Hematopoietic multipotent progenitor cell treated with erythropoietin and hydrocortisone succinate and interleukin-3 and kit ligand, for 6 days (in vitro differentiated cells): ENCODE measurements at regions not wholly inside any gene's neighbourhood (a gene's known extent, or its start where the extent isn't known, plus 50 kb on each side); places are given as distances from the start of the nearest gene placed in this dataset.
"Not testable (repeated sequence)": the region's sequence is repeated elsewhere in the genome, so short reads cannot be mapped to it uniquely, and the experiment has no call there.

Source experiments
- DNase-seq: peaks from one replicate; pipeline ENCODE4 v3.0.0-alpha.2; 2015

DNA sequence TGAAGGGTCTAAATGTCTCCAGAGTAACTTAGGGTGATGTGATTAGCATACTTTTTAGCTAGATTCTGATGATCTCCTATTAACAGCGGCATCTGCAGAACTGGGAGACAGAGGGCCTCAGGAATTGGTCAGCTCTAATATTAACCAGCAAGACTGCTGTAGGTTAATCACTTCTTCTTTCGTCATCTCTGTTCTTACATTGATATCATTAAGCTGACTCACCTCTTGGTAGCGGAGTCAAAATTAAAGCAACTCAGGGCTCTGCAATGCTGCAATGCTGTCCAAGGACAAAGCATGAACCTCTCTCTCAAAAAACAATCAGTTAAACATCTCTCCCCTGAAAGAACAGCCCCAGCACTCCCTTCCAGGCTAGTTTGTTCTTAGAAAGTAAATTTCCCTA is 57.5 kb upstream of the TRA2B start:
- no peak for DNase-seq

DNA sequence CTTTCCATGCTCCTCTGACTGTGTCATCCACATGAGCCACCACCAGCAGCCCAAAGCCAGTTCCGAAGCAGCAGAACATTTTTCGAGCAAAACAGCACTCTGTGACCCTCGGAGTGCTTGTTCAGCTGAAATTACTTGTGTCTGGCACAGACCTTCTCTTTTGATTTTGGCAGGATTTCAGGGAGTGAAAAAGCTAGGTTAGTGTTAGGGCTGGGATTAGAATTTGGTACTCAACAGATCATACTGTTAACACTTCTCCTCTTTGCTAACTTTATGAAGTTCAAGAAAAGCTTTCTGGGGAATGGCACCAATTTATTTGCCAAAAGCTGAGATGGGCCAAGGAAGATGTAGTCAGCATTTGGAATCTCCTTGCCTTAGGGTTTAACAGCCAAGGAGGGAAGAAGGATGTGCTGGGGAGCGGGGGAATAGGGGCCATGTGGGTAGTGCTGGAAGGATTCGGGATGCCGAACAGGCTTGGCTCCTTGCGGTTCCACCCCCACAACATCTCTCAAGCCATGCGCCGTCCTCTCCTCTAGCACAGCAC is 55.1 kb upstream of the TRA2B start:
- no peak for DNase-seq

DNA sequence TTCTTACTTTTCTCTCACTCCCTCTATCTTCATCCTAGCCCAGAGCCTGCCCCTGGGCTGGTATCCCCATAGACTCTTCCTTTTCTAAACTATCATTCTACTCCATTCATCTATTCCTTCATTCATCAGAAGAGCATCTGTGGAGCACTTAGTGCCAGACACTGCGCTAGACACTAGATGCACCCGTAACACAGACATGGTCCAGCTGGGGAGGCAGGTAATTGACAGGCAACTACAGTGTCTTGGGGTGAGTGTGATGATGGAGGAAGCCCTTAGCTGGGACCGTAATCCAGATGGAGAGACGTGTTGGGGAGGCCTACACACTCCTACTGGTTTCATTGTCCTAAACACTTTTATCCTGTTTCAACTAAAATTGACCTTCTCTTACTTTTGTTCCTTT is 53.2 kb upstream of the TRA2B start:
- DNase-seq = not testable (repeated sequence)

DNA sequence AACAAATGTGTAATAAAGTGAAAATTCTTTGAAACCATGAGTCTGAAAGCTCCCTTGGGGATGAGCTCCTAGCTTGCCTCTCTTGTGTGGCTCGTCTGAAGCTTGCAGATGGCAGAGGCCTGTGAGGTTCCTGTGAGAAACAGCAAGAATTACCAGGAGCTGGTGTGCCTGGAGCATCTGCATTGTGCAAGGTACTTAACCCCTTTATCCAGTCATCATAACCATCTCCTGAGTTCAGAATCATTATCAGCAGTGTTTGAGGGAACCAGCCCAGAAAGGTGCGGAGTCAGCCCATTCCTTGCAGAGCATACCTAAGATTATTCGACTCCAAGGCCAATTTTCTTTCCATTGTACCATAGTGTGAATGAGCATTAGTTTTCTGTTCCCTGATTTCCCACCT is 51.7 kb upstream of the TRA2B start:
- no peak for DNase-seq

DNA sequence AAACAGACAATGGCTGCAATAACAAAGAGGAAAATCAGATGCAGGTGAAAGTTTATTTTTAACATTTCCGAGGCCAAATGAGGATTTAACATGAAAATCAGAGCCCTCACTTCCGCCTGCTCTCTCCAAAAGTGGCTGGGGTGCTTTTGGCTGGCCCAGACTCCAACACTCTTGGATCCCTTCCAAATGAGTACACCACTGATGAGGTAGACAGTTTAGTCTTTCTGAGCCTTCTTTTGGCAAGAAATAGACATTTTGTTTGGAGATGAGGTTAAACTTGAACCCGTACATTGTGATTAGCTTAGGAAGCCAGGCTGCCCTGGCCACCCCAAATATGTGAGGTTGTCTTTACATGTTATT is 51.0 kb upstream of the TRA2B start:
- peak; percentile 15 for DNase-seq

DNA sequence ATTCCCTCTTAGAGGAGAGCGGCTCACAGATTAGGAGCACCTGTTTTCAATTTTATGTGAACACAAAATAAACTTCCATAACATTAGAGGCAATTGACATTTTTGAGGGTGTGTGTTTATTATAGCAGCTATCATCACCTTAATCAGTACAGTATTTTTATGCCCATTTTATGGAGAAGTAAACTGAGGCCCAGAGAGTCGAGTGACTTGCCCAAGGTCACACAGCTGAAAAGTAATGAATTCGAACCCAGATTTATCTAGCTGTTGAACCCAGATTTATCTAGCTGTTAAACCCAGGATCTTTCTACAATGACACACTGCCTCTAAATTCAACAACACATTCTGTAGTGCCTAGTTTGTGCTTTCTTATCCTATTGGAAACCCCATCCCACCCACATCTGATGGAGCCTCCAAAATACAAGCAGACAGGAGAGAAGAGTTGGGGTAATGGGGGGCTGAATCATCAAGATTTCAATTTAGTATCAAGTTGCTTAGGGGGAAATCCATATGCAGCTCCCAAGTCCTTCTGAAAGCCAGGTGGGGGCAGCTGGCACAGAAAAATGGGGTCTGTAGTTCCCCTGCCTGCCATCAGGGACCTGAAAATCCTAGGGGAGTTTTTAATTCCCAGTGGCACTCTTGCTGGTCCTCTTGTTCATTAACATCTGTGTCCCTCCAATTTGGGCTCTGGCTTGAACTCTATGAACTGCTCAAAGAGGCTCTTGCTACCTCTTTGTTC is 50.4 kb upstream of the TRA2B start:
- no peak for DNase-seq
